ENCODE measurements at regions not wholly inside any gene's neighbourhood (a gene's known extent, or its start where the extent isn't known, plus 50 kb on each side); places are given as distances from the start of the nearest gene placed in this dataset.

DNA sequence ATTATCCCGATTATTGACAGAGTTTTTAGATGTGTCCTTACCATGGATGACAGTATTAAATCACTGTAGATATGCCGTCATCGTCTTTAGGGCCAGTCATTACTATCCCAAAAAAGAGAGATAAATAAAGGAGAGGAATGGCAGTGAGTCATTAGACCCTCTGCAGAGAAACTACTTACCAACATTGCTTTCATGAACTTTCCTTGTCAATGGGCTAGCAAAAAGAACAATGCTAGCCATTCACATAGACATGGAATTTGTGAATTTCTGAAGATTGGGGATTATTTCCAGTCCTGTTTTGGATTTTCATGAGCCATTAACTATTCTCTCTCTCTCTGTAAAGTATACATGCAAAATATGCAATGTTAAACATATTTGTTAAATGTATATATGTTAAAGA is 319.4 kb upstream of the FANCL start (continued):
- TF ChIP-seq EP300 (IDR thresholded peaks at IDR 0.05; ENCODE audit: borderline replicate concordance in 1 of 2, low read depth in 2 of 2, low read length in 2 of 2) (no peak), SIX5 (IDR thresholded peaks at IDR 0.05; ENCODE audit: low read depth, low read length) (no peak)
